ENCODE measurements at regions not wholly inside any gene's neighbourhood (a gene's known extent, or its start where the extent isn't known, plus 50 kb on each side); places are given as distances from the start of the nearest gene placed in this dataset.

DNA sequence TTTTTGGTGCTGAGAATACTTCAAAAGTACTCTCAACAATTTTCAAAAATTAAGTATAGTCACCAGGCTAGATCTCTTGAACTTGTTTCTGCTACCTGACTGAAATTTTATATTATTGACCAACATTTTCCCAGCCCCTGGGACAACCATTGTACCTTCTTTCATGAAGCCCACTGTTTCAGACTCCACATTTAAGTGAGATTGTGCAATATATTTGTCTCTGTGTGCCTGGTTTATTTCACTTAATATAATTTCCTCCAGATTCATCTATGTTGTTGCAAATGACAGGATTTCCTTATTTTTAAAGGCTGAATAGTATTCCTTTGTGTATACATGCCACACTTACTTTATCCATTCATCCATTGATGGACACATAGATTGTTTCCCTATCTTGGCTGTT is 354.2 kb upstream of the VRK2 start:
- Histone ChIP-seq H3K9ac (ENCODE audit: low read length) (no peak overlapping the region), H3K4me3 (ENCODE audit: low read length) (no peak overlapping the region), H3K4me2 (ENCODE audit: low read length) (no peak overlapping the region), H3K79me2 (ENCODE audit: low read length) (no peaks in the 10 kb centered on the region), H3K27me3 (ENCODE audit: low read length) (no peaks in the 10 kb centered on the region), H3K4me1 (ENCODE audit: insufficient read depth, low read length) (peaks cover 8% of the 10 kb centered on the region; the same call in 1 of the 2 replicates), H3K9me3 (ENCODE audit: low read length) (0 out of 2 replicates have a peak, but pooled peaks cover 4% of the 10 kb centered on the region), H3F3A (ENCODE audit: low read length, unreplicated experiment) (no peaks in the 10 kb centered on the region), H4K20me1 (ENCODE audit: low read length) (no peaks in the 10 kb centered on the region), H3K36me3 (ENCODE audit: low read depth, low read length) (no peaks in the 10 kb centered on the region), H3K9me2 (replicated peaks; ENCODE audit: low read length) (no peaks in the 10 kb centered on the region), H3K27ac (ENCODE audit: low read length) (no peak overlapping the region), H2AFZ (ENCODE audit: low read length) (no peak overlapping the region)
- BruUV-seq (replicated peaks) = no TSS peak
- DNase-seq = no peak
- intact Hi-C loops (cut with micrococcal nuclease) = no loop called here
- POLR2A ChIA-PET (ENCODE audit: unreplicated experiment) = no interaction called here
- ATAC-seq = no peak
- TF ChIP-seq EZH2phosphoT487 (IDR thresholded peaks at IDR 0.05; ENCODE audit: borderline replicate concordance, low read length) (no peak), EZH2 (IDR thresholded peaks at IDR 0.05; ENCODE audit: low read length, unreplicated experiment) (no peak)
- TF ChIP-seq, protein P1, sequence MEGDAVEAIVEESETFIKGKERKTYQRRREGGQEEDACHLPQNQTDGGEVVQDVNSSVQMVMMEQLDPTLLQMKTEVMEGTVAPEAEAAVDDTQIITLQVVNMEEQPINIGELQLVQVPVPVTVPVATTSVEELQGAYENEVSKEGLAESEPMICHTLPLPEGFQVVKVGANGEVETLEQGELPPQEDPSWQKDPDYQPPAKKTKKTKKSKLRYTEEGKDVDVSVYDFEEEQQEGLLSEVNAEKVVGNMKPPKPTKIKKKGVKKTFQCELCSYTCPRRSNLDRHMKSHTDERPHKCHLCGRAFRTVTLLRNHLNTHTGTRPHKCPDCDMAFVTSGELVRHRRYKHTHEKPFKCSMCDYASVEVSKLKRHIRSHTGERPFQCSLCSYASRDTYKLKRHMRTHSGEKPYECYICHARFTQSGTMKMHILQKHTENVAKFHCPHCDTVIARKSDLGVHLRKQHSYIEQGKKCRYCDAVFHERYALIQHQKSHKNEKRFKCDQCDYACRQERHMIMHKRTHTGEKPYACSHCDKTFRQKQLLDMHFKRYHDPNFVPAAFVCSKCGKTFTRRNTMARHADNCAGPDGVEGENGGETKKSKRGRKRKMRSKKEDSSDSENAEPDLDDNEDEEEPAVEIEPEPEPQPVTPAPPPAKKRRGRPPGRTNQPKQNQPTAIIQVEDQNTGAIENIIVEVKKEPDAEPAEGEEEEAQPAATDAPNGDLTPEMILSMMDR (conservative IDR thresholded peaks at IDR 0.05; ENCODE audit: low read depth, low read length) = no peak
- CTCF ChIA-PET = no interaction called here

DNA sequence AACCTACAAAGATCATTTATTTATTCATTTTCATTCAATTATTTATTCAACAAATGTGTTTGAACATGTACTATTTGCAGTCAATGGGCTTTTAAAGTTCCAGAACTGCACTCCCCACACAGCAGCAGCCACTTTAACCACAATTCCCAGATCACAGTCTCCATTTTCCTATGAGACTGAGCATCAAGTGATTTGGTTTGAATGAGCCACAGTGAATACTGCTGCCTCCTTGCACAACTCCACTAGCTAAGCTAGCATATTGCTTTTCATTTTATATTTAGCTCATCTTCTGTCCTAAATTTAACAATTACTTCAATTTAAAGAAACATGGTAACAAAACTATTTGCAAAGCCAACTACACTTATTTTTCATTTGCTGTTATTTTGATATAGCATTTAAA is 353.4 kb upstream of the VRK2 start:
- BruUV-seq (replicated peaks) = no TSS peak
- no peaks in the 10 kb centered on the region for H3F3A ChIP-seq (ENCODE audit: low read length, unreplicated experiment)
- ChIA-PET CTCF (no interaction called here), POLR2A (ENCODE audit: unreplicated experiment) (no interaction called here)
- H3K4me3 ChIP-seq (ENCODE audit: low read length) = no peak overlapping the region
- ATAC-seq (no peak), DNase-seq (no peak)
- H4K20me1 ChIP-seq (ENCODE audit: low read length) = no peaks in the 10 kb centered on the region
- no peaks in the 10 kb centered on the region for H3K36me3 ChIP-seq (ENCODE audit: low read depth, low read length)
- 0 out of 2 replicates have a peak, but pooled peaks cover 4% of the 10 kb centered on the region for H3K9me3 ChIP-seq (ENCODE audit: low read length)
- no peaks in the 10 kb centered on the region for H3K79me2 ChIP-seq (ENCODE audit: low read length)
- no peak overlapping the region for H3K4me2 ChIP-seq (ENCODE audit: low read length)
- intact Hi-C loops (cut with micrococcal nuclease) = no loop called here
- no peak for TF ChIP-seq EZH2phosphoT487 (IDR thresholded peaks at IDR 0.05; ENCODE audit: borderline replicate concordance, low read length)
- TF ChIP-seq, protein P1 (conservative IDR thresholded peaks at IDR 0.05; ENCODE audit: low read depth, low read length) = no peak
- TF ChIP-seq EZH2 (IDR thresholded peaks at IDR 0.05; ENCODE audit: low read length, unreplicated experiment) = no peak
- no peaks in the 10 kb centered on the region for H3K9me2 ChIP-seq (replicated peaks; ENCODE audit: low read length)
- H3K27ac ChIP-seq (ENCODE audit: low read length) = no peak overlapping the region
- H3K27me3 ChIP-seq (ENCODE audit: low read length) = no peaks in the 10 kb centered on the region
- no peak overlapping the region for H3K9ac ChIP-seq (ENCODE audit: low read length)
- H3K4me1 ChIP-seq (ENCODE audit: insufficient read depth, low read length) = peaks cover 8% of the 10 kb centered on the region; the same call in 1 of the 2 replicates
- H2AFZ ChIP-seq (ENCODE audit: low read length) = no peak overlapping the region

DNA sequence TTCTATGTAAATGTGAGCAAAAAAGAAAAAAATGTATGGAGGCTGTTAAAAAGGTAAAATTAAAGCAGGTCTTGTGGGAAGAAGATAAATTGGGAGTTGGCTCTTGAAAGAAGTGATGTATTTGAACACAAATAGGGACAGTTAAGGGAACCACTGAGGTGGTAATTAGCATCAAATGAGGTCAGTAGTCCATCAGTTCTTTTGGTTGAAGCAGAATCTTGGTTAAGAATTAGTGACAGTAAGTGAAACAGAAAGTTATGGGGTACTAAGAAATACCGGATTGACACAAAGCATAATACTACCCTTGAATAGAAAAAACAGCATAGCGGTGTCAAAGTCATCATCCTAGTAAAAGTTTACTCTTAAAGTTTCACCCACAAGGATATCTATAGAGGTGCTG is 352.6 kb upstream of the VRK2 start:
- H3K36me3 ChIP-seq (ENCODE audit: low read depth, low read length) = no peaks in the 10 kb centered on the region
- H3K4me2 ChIP-seq (ENCODE audit: low read length) = no peak overlapping the region
- ATAC-seq = no peak
- CTCF ChIA-PET = no interaction called here
- no peak overlapping the region for H2AFZ ChIP-seq (ENCODE audit: low read length)
- H4K20me1 ChIP-seq (ENCODE audit: low read length) = no peaks in the 10 kb centered on the region
- no peaks in the 10 kb centered on the region for H3F3A ChIP-seq (ENCODE audit: low read length, unreplicated experiment)
- no peak for DNase-seq
- H3K27me3 ChIP-seq (ENCODE audit: low read length) = no peaks in the 10 kb centered on the region
- 0 out of 2 replicates have a peak, but pooled peaks cover 4% of the 10 kb centered on the region for H3K9me3 ChIP-seq (ENCODE audit: low read length)
- H3K4me3 ChIP-seq (ENCODE audit: low read length) = no peak overlapping the region
- POLR2A ChIA-PET (ENCODE audit: unreplicated experiment) = no interaction called here
- H3K9me2 ChIP-seq (replicated peaks; ENCODE audit: low read length) = no peaks in the 10 kb centered on the region
- no peaks in the 10 kb centered on the region for H3K79me2 ChIP-seq (ENCODE audit: low read length)
- BruUV-seq (replicated peaks) = no TSS peak
- no peak overlapping the region for H3K9ac ChIP-seq (ENCODE audit: low read length)
- TF ChIP-seq, protein P1 (conservative IDR thresholded peaks at IDR 0.05; ENCODE audit: low read depth, low read length) = no peak
- TF ChIP-seq EZH2 (IDR thresholded peaks at IDR 0.05; ENCODE audit: low read length, unreplicated experiment) = no peak
- TF ChIP-seq EZH2phosphoT487 (IDR thresholded peaks at IDR 0.05; ENCODE audit: borderline replicate concordance, low read length) = no peak
- intact Hi-C loops (cut with micrococcal nuclease) = no loop called here
- no peak overlapping the region for H3K27ac ChIP-seq (ENCODE audit: low read length)
- H3K4me1 ChIP-seq (ENCODE audit: insufficient read depth, low read length) = peaks cover 8% of the 10 kb centered on the region; the same call in 1 of the 2 replicates
